Neural cell (in vitro differentiated cells): ENCODE measurements at regions not wholly inside any gene's neighbourhood (a gene's known extent, or its start where the extent isn't known, plus 50 kb on each side); places are given as distances from the start of the nearest gene placed in this dataset.

Experiments used
- H2AFZ ChIP-seq: fragments of 200-600, 300-800 bp; sonication (generic), shearing (Covaris generic); 2 replicates; pipeline ENCODE4 v1.6.0; 2014; ENCODE audit warnings: low read depth, mild to moderate bottlenecking, antibody characterized with exemption, low read length, moderate library complexity
- H3F3A ChIP-seq: fragments of 200-600 bp; shearing (Covaris generic); 2 replicates; pipeline ENCODE4 v1.6.1; 2016; ENCODE audit warnings: mild to moderate bottlenecking, moderate library complexity, mixed read lengths, antibody characterized with exemption, low read length; ENCODE audit not compliant: insufficient read depth, poor library complexity, severe bottlenecking
- H3K27ac ChIP-seq: fragments of 200-600, 300-800 bp; sonication (generic), shearing (Covaris generic); 2 replicates; pipeline ENCODE4 v1.5.1; 2014; ENCODE audit warnings: mild to moderate bottlenecking, low read length, moderate library complexity
- H3K27me3 ChIP-seq: fragments of 300-800, 200-600 bp; sonication (generic), shearing (Covaris generic); 2 replicates; pipeline ENCODE4 v1.6.0; 2014; ENCODE audit warnings: mild to moderate bottlenecking, low read depth, low read length, moderate library complexity; ENCODE audit not compliant: insufficient read depth
- H3K36me3 ChIP-seq: fragments of 300-800, 200-600 bp; sonication (generic), shearing (Covaris generic); 2 replicates; pipeline ENCODE4 v1.5.1; 2014; ENCODE audit warnings: mild to moderate bottlenecking, antibody characterized with exemption, low read length, moderate library complexity; ENCODE audit not compliant: insufficient read depth
- H3K4me2 ChIP-seq: fragments of 300-800, 200-600 bp; sonication (generic), shearing (Covaris generic); 2 replicates; pipeline ENCODE4 v1.6.0; 2014; ENCODE audit warnings: mild to moderate bottlenecking, low read length
- H3K4me3 ChIP-seq: fragments of 300-800, 200-600 bp; sonication (generic), shearing (Covaris generic); 2 replicates; pipeline ENCODE4 v1.5.1; 2014; ENCODE audit warnings: mild to moderate bottlenecking, low read length, moderate library complexity
- H3K79me2 ChIP-seq: fragments of 200-600 bp; shearing (Covaris generic); replicated peaks from 2 replicates; pipeline ENCODE4 v1.6.0; 2014; ENCODE audit warnings: mild to moderate bottlenecking, low read length, moderate library complexity; ENCODE audit not compliant: insufficient read depth
- H3K9ac ChIP-seq: fragments of 300-800, 200-600 bp; sonication (generic), shearing (Covaris generic); 2 replicates; pipeline ENCODE4 v1.6.1; 2016; ENCODE audit warnings: mild to moderate bottlenecking, low read length, mixed read lengths
- H3K9me2 ChIP-seq: fragments of 200-600 bp; shearing (Covaris generic); 2 replicates; pipeline ENCODE4 v1.6.1; 2016; ENCODE audit warnings: mild to moderate bottlenecking, low read length, mixed read lengths; ENCODE audit not compliant: insufficient read depth
- H3K9me3 ChIP-seq: fragments of 200-600, 300-800 bp; sonication (generic), shearing (Covaris generic); 2 replicates; pipeline ENCODE4 v1.6.1; 2016; ENCODE audit warnings: mild to moderate bottlenecking, mixed run types, low read length, moderate library complexity, mixed read lengths
- H4K20me1 ChIP-seq: fragments of 200-600 bp; shearing (Covaris generic); 2 replicates; pipeline ENCODE4 v1.6.1; 2016; ENCODE audit warnings: mild to moderate bottlenecking, mixed run types; ENCODE audit not compliant: insufficient read depth
- CTCF ChIP-seq: fragments of 450-650 bp; IDR thresholded peaks from 2 replicates; pipeline ENCODE4 v1.5.1; 2014; ENCODE audit warnings: antibody characterized with exemption, mild to moderate bottlenecking, moderate library complexity; ENCODE audit not compliant: poor library complexity, severe bottlenecking
- EP300 ChIP-seq: fragments of 450-650 bp; conservative IDR thresholded peaks from 2 replicates; pipeline ENCODE4 v1.6.1; 2014; ENCODE audit warnings: antibody characterized with exemption, mild to moderate bottlenecking, moderate library complexity; ENCODE audit not compliant: poor library complexity, severe bottlenecking
- EZH2 ChIP-seq: fragments of 200-600, 300-800 bp; shearing (Covaris generic), sonication (generic); IDR thresholded peaks from 2 replicates; pipeline ENCODE4 v1.6.1; 2014; ENCODE audit warnings: antibody characterized with exemption, low read length, borderline replicate concordance, mild to moderate bottlenecking; ENCODE audit not compliant: insufficient read depth, poor library complexity, severe bottlenecking
- MXI1 ChIP-seq: fragments of 450-650 bp; conservative IDR thresholded peaks from 2 replicates; pipeline ENCODE4 v1.6.1; 2014; ENCODE audit warnings: antibody characterized with exemption, mild to moderate bottlenecking; ENCODE audit not compliant: poor library complexity, severe bottlenecking
- POLR2AphosphoS5 ChIP-seq: IDR thresholded peaks from 2 replicates; pipeline ENCODE4 v1.6.1; 2012
- RAD21 ChIP-seq: fragments of 450-650 bp; conservative IDR thresholded peaks from 2 replicates; pipeline ENCODE4 v1.6.1; 2014; ENCODE audit warnings: antibody characterized with exemption, mild to moderate bottlenecking, moderate library complexity
- REST ChIP-seq: IDR thresholded peaks from 2 replicates; pipeline ENCODE4 v1.6.1; 2012; ENCODE audit warnings: borderline replicate concordance
- SMC3 ChIP-seq: fragments of 450-650 bp; conservative IDR thresholded peaks from 2 replicates; pipeline ENCODE4 v1.6.1; 2014; ENCODE audit warnings: antibody characterized with exemption, mild to moderate bottlenecking, moderate library complexity; ENCODE audit not compliant: poor library complexity
- TAF1 ChIP-seq: IDR thresholded peaks from 2 replicates; pipeline ENCODE4 v1.6.1; 2012; ENCODE audit warnings: low read depth

GRCh38 chr5:124538191-124538590 is 208.2 kb downstream of the ZNF608 start:
- Histone ChIP-seq H3K79me2 (no peaks in the 10 kb centered on the region), H4K20me1 (no peaks in the 10 kb centered on the region), H2AFZ (no peak overlapping the region), H3K27ac (no peak overlapping the region), H3F3A (no peaks in the 10 kb centered on the region), H3K9me3 (no peaks in the 10 kb centered on the region), H3K4me2 (no peak overlapping the region), H3K4me3 (no peak overlapping the region), H3K9me2 (no peaks in the 10 kb centered on the region), H3K27me3 (no peaks in the 10 kb centered on the region), H3K36me3 (no peaks in the 10 kb centered on the region), H3K9ac (no peak overlapping the region)
- TF ChIP-seq TAF1 (no peak), POLR2AphosphoS5 (no peak), SMC3 (no peak)

GRCh38 chr5:124537522-124537921 is 208.9 kb downstream of the ZNF608 start:
- Histone ChIP-seq H4K20me1 (no peaks in the 10 kb centered on the region), H2AFZ (no peak overlapping the region), H3K36me3 (no peaks in the 10 kb centered on the region), H3K27ac (no peak overlapping the region), H3K4me3 (no peak overlapping the region), H3F3A (no peaks in the 10 kb centered on the region), H3K27me3 (no peaks in the 10 kb centered on the region), H3K4me2 (no peak overlapping the region), H3K79me2 (no peaks in the 10 kb centered on the region), H3K9me3 (no peaks in the 10 kb centered on the region), H3K9me2 (no peaks in the 10 kb centered on the region), H3K9ac (no peak overlapping the region)
- no peak for TF ChIP-seq EP300
- TF ChIP-seq SMC3, result no peak
- no peak for TF ChIP-seq RAD21
- no peak for TF ChIP-seq POLR2AphosphoS5
- no peak for TF ChIP-seq CTCF
- TF ChIP-seq EZH2, result no peak
- TF ChIP-seq MXI1, result no peak
- no peak for TF ChIP-seq TAF1
- no peak for TF ChIP-seq REST

GRCh38 chr5:124537107-124537506 is 209.3 kb downstream of the ZNF608 start:
- Histone ChIP-seq H3K4me3 (no peak overlapping the region), H3K9ac (no peak overlapping the region), H3K4me2 (no peak overlapping the region), H3K9me2 (no peaks in the 10 kb centered on the region), H4K20me1 (no peaks in the 10 kb centered on the region), H3K79me2 (no peaks in the 10 kb centered on the region), H3F3A (no peaks in the 10 kb centered on the region), H3K27me3 (no peaks in the 10 kb centered on the region), H3K9me3 (no peaks in the 10 kb centered on the region), H2AFZ (no peak overlapping the region), H3K27ac (no peak overlapping the region), H3K36me3 (no peaks in the 10 kb centered on the region)
- TF ChIP-seq MXI1 (no peak), EP300 (no peak), CTCF (no peak), TAF1 (no peak), RAD21 (no peak), EZH2 (no peak), REST (no peak), SMC3 (no peak), POLR2AphosphoS5 (no peak)
